Epithelial cell of prostate (primary cell): ENCODE measurements at regions not wholly inside any gene's neighbourhood (a gene's known extent, or its start where the extent isn't known, plus 50 kb on each side); places are given as distances from the start of the nearest gene placed in this dataset.
"Not testable (repeated sequence)": the region's sequence is repeated elsewhere in the genome, so short reads cannot be mapped to it uniquely, and the experiment has no call there.

ENCODE experiments used
- DNase-seq: peaks from one replicate; pipeline ENCODE4 v3.0.0-alpha.2; 2011; ENCODE audit warnings: low read depth, low spot score
- H3K27ac ChIP-seq: fragments of 450-650 bp; 2 replicates; pipeline ENCODE4 v1.5.1; 2017; ENCODE audit warnings: mild to moderate bottlenecking

DNA sequence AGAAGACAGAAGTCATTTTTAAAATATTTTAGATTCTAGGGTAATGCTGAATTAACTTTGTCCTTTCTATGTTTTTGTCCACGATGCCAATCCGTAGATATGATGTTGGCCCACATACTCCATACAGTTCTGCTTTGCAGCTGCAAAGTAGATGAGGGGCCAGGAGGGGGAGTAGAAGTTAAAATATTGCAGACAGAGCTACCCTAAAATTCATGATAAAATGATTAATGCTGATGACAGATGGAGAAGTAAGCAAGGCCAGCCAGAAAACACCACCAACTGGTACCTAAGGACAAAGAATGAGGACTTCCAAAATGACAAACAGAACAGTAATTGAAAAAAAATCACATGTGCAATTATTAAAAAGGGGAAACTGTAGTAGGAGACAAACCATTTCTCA is 756.6 kb upstream of the ARPP21 start:
- DNase-seq: no peak
- H3K27ac ChIP-seq: no peak overlapping the region

DNA sequence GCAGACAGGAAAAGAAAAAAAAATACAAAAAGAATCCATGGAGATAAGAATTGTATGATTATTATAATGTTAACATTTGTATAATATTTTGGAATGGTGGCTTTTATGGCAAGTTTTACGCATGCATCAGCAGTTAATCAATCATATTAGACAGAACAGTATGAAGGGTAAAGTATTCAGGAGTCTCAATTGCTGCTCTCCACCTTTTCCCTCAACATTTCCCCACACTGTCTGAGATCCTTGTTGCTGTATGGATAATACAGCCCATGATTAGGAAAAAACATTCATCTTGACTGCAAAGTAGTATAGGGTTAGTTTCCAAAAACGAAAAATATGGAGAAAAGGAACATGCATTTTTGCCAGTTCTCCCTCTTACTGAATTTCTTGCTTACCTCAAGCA is 755.3 kb upstream of the ARPP21 start:
- DNase-seq: no peak
- H3K27ac ChIP-seq: no peak overlapping the region

DNA sequence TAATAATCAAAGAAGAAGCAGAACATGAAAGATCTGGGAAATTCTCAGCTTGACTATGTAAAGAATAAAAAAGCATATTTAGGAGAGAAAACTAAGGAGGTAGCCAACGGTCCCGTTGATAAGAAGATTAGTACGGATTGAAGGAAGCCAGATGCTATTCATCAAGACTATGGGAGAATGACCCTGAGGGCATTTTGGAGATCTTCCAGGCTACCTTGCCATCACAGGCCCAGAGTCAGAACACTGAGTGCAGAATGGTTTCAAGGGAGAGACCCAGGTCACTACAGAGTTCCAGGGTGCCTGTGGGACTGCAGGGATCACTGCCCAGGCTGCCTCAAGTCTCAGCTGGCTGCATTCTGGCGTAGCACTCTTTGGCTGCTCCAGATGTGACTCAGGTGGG is 752.9 kb upstream of the ARPP21 start:
- no peak for DNase-seq
- no peak overlapping the region for H3K27ac ChIP-seq

DNA sequence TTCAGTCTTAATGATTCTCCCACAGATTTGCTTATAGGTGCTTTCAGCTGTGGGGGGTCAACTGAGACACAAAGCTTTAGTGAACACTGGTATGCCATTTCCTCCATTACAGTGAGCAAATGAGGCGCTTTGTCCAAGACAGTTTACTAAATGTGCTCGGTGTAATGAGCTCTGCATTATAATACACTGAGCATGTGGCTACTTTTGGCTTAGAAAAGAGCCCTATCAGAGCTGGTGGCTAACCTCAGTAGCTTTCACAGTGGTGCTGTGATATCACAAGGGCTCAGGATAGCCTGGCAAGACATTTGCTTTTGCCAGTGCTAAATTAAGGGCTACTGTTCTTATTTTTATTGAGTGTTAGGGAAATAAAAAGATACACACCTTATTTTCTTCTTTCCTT is 749.7 kb upstream of the ARPP21 start:
- no peak for DNase-seq
- no peak overlapping the region for H3K27ac ChIP-seq

DNA sequence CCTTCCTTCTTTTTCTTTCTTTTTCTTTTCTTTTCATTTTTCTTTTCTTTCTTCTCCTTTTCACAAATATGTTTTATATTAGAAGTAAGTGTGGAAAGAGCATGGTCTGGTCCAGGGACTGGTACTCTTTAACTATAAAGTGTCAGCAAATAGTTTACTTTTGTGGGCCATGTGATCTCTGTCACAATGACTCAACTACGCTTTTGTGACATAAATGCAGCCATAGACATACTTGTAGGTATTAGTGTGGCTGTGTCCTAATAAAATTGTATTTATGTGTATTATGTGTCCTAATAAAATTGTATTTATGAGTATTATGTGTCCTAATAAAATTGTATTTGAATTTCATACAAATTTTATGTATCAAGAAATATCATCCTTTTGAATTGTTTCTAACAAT is 749.1 kb upstream of the ARPP21 start:
- no peak for DNase-seq
- H3K27ac ChIP-seq: no peak overlapping the region

DNA sequence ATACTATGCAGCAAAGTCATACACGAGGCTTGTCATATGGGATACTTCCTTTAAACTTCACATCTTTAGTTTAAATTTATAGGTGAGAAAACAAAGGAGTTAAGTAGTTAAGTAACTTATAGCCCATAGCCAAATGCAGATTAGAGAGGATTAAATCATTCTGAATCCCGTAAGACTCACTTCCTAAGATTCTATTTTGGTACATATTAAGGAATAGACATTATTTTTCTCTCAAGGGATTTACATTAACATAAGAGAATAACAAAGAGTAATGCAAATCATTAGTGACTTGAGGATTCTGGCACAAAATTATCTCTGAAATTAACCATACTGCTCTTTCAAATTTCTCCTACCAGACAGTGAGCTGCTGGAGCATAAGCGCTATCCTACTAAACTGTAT is 747.4 kb upstream of the ARPP21 start:
- DNase-seq: no peak
- H3K27ac ChIP-seq: no peak overlapping the region

DNA sequence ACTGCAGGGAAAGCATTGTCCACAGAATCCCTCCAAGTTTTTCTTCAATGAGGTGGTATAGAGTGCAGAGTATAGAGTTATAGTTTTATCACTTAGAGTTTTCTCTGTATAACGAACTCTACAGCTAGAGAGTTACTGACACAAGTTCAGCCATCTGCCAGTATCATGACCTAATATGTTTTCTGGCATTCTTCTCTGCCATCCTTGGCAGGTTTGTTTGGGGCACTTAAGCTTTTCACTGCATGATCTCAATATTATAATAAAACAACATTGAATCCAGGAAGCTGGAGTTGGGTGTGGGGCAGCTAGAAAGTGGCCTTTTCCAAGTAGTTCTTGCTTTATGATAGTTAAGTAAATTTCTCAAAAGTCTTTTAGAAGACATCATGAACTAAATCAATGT is 743.5 kb upstream of the ARPP21 start:
- DNase-seq: no peak
- no peak overlapping the region for H3K27ac ChIP-seq

DNA sequence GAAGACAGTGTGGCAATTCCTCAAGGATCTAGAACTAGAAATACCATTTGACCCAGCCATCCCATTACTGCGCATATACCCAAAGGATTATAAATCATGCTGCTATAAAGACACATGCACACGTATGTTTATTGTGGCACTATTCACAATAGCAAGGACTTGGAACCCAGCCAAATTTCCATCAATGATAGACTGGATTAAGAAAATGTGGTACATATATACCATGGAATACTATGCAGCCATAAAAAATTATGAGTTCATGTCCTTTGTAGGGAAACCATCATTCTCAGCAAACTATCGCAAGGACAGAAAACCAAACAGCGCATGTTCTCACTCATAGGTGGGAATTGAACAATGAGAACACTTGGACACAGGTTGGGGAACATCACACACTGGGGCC is 729.6 kb upstream of the ARPP21 start:
- not testable (repeated sequence) for DNase-seq, H3K27ac ChIP-seq

DNA sequence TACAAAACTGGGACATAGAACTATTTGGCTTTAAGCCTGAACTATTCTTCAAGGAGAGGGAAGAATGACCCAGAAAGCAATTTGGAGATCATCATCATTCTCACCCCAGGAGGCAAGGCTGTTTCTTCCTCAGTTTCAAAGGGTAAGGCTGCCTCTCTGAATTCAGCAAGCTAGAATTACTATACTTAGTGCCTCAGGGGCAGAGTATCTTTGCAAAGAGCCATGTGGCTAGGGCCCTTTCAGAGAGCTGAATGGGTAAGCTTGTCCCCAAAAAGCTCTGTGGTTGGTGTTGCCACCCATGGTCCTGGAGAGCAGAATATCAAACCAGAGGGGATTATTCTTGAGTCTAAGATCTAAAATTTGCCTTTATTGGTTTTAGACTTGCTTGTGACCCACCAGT is 720.3 kb upstream of the ARPP21 start:
- DNase-seq: no peak
- no peak overlapping the region for H3K27ac ChIP-seq

DNA sequence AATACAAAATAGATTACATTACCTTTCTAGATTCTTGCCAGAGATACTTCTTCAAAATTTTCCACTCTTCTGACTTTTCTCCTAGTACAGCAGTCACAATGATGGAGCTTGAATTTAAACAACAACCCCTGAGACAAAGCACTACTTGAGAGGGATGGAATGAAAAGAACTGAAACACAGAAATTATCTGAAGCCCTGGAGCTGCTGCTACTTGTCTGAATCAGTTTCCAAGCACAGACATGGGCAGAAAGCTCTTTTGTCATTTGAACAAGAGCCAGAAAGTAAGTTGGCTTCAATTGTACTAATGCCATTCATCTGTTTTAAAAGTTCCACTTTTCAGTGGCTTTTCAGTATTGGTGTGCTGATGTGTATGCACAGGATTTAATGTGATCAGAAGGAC is 718.5 kb upstream of the ARPP21 start:
- DNase-seq: no peak
- no peak overlapping the region for H3K27ac ChIP-seq

DNA sequence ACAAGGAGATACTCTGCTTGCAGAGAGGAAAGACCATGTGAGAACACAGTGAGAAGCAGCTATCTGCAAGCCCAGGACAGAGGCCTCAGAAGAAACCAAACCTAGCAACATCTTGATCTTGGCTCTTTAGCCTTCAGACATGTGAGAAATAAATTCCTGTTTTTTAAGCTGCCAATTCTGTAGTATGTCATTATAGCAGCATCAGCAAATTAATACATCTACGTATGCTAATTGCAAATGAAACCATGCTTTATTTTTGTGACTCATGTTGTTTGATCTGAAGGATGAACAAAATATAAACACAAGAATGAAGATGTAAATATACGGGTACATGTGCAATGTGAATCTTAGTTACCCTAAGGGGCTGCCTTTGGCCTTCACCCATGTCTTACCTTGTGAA is 714.4 kb upstream of the ARPP21 start:
- no peak for DNase-seq
- no peak overlapping the region for H3K27ac ChIP-seq

DNA sequence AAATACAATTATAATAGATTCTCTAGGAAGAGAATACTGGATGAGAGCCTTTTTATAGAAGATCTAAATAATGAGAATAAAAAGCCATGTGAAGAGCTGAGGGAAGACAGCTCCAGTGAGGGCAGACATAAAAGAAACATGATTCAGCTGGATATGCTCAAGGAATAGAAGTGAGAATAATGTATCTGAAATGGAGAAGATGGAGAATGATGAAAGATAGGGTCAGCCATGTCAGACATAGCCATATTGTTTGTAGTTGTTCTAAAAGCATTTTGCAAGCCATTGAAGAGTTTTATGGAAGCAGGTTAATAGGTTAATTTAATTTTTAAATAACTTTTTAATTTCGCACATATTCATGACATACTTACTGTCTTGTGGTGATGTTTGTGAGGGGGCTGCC is 713.5 kb upstream of the ARPP21 start:
- no peak for DNase-seq
- H3K27ac ChIP-seq: no peak overlapping the region

DNA sequence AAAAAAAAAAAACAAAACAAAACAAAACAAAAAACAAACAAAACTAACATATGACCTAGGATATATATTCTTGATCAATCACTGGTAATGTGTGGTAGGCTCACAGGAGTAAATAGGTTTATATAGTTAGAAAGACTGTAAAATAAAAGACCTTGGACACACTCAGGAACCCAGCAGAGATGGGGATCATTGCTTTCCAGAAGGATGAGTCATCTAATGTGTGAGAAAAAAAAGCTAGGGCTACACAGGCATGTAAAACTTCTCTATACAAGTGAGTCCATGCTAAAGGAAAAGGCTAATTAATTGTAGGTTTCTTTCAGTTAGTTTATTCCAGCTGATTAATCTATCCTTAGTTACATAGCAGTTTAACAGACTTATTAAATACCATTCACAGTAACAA is 710.3 kb upstream of the ARPP21 start:
- H3K27ac ChIP-seq: no peak overlapping the region

DNA sequence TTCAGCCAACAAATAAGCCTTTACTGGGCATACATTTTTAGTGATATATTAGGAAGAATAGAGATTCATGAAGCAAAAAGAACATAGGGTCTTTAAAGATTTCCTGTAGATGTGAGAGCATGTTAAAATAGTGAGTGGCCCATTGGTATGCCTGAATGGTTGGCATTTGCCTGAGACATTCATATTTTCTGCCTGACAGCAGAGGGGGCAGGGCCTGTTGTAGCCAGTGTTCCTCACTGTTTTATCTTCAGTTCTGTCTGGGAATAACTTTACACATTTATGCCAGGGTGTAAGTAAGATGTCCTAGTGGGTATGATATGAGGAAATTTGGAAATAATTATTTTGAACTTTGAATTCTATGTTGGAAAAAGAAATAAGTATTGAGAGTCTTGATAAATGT is 704.7 kb upstream of the ARPP21 start:
- no peak overlapping the region for H3K27ac ChIP-seq
- DNase-seq: no peak

More for the DNA sequence above, 710.3 kb upstream of the ARPP21 start:
- DNase-seq: no peak

DNA sequence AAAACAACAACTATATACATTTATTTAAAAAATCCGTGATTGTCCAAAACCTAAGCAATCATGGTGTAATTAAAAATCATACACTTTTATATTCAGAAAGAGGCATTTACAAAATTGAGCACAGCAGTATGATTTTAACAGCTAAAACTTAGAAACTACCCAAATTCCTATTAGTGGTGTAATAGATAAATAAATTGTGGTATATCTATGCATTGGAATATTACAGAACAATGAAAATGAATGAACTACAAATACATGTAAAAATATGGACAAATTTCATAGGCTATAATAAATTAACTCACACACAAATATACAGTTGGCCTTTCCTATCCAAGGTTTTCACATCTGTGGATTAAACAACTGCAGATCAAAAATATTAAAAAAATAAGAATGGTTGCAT is 700.5 kb upstream of the ARPP21 start:
- no peak overlapping the region for H3K27ac ChIP-seq
- no peak for DNase-seq

DNA sequence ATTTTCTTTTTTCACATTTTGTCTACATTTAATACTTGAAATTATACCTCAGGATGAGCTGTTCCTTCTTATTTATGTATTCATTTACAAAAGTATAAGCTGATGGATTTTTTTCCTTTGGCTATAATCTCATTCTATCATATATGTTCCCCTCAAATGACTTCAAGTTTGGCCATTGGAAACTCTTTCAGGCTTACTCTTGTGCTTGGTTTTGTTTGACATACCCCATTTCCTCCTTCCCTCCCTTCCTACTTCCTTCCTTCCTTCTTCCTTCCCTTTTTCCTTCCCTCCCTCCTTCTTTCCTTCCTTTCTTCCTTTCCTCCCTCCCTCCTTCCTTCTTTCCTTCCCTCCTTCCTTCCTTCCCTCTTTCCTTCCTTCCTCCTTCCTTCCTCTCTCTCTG is 697.1 kb upstream of the ARPP21 start:
- no peak for DNase-seq
- no peak overlapping the region for H3K27ac ChIP-seq

DNA sequence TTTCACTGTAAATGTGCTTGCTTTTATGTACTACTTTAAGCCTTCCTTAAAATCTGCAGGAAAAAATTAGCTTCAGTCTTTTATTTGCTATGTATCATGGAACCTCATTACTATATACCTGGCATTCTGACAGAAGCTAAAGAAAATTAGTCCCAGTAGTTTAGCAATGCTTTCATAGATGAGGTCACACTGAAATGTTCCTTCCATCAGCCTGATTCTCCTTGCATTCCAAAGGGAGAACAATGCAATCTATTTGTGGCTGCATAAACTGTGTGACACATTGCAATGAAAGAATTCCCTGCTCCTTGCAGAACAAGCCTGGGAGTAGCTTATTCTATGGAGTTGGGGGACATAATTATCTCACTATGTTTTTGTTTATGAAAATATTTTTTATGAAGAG is 691.5 kb upstream of the ARPP21 start:
- no peak for DNase-seq
- H3K27ac ChIP-seq: no peak overlapping the region

DNA sequence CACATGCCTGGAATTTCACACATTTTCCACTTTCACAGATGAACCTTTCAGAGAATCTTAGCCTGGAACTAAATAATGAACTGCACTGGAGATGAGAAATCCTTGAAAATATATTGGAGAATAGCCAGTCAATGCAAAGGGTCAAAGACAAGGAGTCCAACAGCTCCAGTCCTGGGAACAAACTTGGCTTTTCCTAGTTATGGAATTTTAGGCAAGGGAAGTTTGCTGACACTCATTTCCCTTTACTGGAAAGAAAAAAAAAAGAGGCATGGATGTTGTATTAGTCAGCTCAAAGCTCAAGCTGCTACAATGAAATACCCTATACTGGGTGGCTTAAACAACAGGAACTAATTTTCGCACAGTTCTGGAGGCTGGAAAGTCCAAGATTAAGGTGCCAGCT is 690.8 kb upstream of the ARPP21 start:
- DNase-seq: no peak
- no peak overlapping the region for H3K27ac ChIP-seq

DNA sequence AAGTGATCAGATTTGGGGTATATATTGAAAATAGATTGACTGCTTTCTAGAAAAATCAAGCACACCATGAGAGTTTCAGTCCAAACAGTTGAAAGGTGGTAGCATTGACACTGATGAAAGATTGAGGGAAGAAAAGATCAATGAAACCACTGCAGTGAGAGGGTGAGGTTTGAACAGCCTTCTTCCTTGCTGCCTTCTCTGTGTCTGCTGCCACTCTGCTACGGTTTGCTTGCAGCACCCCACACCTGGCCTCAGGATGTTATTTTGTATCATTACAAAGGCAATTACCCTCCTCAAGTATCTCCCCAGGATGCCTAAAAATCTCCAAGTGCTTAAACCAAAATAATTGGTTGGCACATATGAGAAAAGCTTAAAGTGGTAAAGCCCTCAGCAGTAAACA is 683.6 kb upstream of the ARPP21 start:
- H3K27ac ChIP-seq: no peak overlapping the region
- DNase-seq: no peak

DNA sequence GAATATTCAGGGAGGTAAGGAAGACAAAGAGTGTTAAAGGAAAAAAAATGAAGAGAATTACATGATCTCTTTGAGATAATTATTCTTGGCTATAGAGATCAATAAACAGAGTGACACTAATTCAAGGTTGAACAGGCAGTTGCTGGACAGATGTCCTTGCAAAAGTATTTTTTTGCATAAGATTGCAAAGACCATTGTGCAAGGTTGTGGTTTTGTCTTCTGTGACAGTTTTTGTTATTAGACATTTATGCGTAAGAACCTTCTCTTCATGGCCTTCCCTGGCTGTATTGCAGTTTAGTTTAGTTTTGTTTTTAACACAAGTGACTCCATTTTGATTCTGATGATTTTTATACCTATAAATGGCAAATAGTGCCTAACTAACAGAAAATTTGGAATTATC is 682.8 kb upstream of the ARPP21 start:
- DNase-seq: no peak

DNA sequence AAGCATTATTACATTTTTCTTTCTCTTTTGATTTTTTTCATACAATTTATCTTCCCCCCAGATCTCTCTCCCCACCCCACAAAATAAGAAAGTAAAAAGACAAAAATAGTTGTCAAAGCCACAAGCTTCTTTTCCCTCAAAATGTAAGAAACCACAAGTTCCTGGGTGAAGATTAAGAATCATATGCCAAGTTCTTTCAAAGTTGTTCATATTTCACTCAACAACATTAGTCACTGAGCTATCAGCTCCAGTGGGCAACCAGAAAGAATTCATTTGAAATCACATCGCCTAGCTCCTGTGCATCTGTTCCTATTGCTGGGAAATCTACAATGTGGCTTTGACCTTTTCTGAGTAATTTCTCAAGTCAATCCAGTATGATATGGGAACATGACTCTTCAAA is 681.6 kb upstream of the ARPP21 start:
- no peak overlapping the region for H3K27ac ChIP-seq
- DNase-seq: no peak

More for the DNA sequence above, 682.8 kb upstream of the ARPP21 start:
- no peak overlapping the region for H3K27ac ChIP-seq

DNA sequence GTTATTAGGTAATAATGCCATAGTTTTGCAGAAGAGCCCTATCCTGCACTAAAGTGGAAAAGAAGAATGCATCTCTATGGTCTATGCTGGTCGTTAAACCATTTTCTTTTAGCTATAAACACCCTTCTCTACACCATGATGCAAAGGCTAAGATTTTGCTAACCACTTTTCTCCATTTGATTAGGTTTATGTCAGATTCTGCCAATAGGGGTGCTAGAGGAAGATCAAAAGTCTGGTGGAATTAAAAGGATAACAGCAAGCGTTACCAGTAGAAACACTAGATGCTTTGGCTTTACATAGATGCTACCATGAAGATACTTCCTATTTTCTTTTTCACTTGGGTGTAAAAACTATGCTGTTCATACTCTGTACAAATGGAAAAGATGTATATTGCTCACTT is 669.8 kb upstream of the ARPP21 start:
- no peak for DNase-seq
- no peak overlapping the region for H3K27ac ChIP-seq

DNA sequence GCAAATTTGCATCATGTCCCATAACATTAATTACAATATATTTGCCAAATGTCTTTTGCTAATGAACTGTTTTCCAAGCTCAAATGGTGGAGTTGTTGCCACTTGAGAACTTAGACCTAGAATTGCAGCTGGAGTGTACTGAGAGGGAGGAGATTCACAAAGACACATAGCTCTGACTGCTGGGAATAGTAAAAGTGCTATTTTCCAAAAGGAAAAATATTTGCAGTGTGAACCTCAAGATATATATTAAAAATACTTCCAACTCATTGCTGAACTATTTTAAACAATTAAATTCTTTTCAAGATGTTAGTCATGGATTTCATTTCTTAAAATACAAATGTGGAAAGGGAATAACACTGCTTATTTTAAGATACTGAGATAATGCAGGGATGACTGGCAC is 666.8 kb upstream of the ARPP21 start:
- DNase-seq: no peak

More for the DNA sequence above, 666.8 kb upstream of the ARPP21 start:
- no peak overlapping the region for H3K27ac ChIP-seq
